HG03565 (cell line): ENCODE measurements at regions not wholly inside any gene's neighbourhood (a gene's known extent, or its start where the extent isn't known, plus 50 kb on each side); places are given as distances from the start of the nearest gene placed in this dataset.

Experiments
- ATAC-seq: cut with Tn5 transposase; IDR thresholded peaks from one replicate; pipeline ENCODE4 v1.9.1; 2021; ENCODE audit warnings: mild to moderate bottlenecking, moderate library complexity; ENCODE audit not compliant: unreplicated experiment

GRCh38 chr19:28859811-28860210, 353.1 kb downstream of the UQCRFS1 start:
- ATAC-seq: no peak

- no peak for ATAC-seq
Measured at GRCh38 chr19:28858933-28859332, 354.0 kb downstream of the UQCRFS1 start.

DNA sequence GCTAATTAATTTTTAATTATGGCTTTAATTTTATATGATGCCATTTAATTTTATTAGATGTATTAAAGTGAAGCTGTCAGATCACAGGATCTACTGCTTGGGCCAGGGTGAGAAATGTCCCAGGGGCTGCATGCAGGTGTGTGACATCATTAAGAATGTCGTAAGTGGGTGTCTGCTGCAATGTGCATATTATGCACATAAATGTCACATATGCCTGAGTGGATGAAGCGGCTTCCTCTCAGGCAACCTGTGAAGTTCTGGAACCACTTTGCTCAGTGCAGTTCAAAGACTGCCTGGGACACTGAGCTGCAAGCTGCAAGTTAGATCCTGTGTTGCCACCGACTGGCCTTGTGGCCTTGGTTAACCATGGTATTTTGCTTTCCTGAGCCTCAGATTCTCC, 355.0 kb downstream of the UQCRFS1 start:
- ATAC-seq: no peak

DNA sequence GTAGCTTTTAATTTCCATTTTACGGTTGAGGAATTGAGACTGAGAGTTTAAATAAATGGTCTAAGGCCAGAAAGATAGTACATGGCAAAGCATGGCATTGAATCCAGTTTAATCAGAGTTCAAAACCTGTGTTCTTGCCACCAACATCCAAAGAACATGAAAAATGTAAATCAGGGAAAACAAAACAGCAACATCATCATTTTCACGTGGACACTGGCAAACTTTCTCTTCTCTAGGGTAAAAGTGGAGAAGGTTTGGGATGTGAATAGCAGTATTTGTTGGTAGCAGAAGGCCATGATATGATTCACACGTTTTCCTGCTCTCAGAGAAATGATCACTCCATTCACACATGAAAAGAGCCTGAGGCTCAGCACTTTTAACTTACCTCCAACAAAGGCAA, 357.7 kb downstream of the UQCRFS1 start:
- no peak for ATAC-seq

GRCh38 chr19:28847468-28847867, 365.5 kb downstream of the UQCRFS1 start:
- no peak for ATAC-seq

DNA sequence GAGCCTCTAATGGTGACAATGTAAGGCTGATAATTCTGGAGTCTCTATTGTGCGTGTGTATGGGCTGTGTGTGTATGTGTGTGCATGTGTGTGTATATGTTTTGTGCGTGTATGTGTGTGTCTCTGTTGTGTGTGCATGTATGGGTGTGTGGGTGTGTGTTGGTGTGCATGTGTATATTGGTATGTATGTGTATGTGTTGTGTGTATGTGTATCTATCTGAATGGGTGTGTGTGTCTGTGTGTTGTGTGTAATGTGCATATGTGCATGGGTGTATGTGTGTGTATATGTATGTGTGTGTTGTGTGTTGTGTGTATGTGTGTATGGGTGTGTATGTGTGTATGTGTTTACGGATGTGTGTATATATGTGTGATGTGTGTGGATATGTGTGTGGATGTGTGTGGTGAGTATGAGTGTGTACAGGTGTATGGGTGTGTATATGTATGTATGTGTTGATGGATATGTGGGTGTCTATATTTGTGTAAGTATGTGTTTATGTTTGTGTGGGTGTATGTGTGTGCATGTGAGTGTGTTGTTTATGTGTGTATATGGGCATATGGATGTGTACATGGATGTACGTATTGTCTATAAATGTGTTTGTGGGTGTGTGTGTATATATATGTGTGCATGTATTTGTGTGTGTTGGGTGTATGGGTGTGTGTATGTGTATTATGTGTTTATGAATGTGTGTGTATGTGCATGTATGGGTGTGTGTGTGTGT, 366.7 kb downstream of the UQCRFS1 start:
- ATAC-seq: no peak

DNA sequence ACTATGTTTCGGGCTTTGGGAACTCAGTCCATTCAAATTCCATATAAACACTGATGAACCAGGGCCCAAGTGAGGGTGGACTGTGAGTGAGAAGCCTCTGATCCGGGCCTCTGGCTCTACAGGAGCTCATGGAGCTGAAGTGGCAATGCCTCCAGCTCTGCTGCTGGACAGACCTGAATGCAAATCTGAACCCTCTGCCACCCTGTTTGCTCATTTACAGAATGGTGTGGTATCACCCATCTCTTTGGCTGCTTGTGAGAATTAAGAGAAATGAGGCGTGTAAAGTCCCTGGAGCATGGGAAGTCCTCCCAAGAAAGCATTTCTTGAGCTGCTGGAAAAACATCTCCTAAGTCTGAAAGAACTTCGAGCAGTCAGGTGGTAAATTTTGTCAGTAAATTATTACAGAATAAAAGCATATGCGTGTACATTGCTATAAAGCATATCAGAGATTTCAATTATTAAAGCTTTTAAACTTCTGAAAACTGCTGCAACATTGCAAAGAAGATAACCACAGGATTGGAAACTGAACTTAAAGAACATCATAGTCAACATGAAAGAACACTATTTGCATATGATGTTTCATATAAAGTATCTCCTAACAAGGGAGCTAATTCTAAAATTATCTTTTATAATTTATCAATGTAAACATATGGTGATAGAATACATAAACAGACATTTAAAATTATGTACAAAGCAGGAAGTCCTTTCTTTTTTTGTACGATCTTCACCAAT, 369.0 kb downstream of the UQCRFS1 start:
- ATAC-seq: no peak

GRCh38 chr19:28841531-28841930, 371.4 kb downstream of the UQCRFS1 start:
- no peak for ATAC-seq

DNA sequence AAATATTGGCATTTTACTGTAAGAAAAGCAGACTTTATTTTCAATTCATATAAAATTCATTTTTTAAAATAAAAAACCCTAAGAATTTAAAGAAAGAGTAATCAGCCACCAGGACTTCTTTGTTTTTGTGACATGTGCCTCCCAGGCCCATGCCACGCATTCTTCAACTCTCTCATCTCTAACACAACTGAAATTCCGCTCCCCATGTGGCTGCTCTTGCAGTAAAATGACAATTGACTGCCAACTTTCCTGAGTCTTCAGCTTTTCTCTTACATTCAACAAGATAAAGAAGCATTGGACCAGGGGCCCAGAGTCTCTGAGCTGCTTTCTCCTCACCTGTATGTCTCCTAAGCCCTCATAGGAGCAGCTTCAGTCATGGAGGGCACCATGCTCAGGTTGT, 372.1 kb downstream of the UQCRFS1 start:
- no peak for ATAC-seq

GRCh38 chr19:28839455-28839854, 373.5 kb downstream of the UQCRFS1 start:
- ATAC-seq: no peak

DNA sequence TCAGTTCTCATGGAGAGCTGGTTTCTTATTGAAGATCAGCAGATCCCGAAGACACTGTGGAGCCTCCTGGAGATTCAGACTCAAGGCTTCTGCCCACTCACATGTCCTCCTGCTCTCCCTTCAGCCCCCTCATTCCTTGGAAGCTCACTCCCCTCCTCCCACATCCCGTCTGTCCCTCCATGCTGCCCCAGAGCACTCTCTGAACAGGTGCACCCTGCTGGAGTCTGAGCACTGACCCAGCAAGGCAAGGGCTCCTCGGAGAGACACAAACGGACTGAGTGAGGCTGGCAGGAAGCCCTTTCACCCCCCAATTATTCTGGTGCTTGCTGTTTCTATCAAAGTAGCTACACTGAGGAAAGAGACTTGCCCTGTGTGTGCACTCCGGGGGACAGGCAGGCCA, 374.0 kb downstream of the UQCRFS1 start:
- no peak for ATAC-seq

GRCh38 chr19:28836421-28836820, 376.5 kb downstream of the UQCRFS1 start:
- no peak for ATAC-seq

DNA sequence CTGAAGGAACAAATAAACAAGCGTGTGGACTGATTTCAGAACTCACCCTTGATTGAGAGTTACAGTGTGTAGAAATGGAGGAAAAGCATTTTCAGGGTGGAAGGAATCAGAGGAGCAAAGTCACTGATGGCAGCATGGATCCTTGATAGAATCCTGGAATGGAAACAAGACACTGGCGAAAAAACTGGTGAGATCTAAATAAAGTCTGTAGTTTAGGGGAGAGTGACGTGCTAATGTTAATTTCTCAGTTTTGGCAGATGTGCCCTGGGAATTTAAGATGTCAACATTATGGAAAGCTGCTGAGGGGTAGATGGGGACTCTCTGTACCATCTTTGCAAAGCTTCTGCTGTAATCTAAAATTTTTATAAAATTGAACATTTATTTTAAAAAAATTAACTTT, 378.0 kb downstream of the UQCRFS1 start:
- ATAC-seq: no peak

GRCh38 chr19:28831462-28831861, 381.5 kb downstream of the UQCRFS1 start:
- ATAC-seq: no peak

GRCh38 chr19:28829762-28830161, 383.2 kb downstream of the UQCRFS1 start:
- ATAC-seq: no peak

- ATAC-seq: no peak
Measured at GRCh38 chr19:28829359-28829758, 383.6 kb downstream of the UQCRFS1 start.

- no peak for ATAC-seq
Measured at GRCh38 chr19:28828276-28828870, 384.6 kb downstream of the UQCRFS1 start.

DNA sequence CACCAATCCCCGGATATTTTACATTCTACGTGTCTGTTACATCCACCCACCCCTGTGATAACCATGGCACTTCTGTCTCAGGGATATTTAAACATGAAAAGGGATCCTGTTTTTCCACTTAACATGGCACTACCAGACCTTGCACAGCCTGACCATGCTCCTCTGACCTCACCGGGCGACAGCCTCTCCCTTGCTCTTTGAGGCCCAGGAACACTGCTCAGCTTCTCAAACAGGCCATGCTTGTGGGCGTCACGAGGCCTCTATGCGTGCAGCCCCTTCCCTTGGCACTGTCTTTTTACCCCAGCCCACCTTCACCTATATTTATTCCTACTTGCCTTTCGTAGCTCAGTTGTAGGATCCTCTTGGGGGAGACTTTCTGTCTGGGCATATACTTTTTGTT, 385.6 kb downstream of the UQCRFS1 start:
- ATAC-seq: no peak

DNA sequence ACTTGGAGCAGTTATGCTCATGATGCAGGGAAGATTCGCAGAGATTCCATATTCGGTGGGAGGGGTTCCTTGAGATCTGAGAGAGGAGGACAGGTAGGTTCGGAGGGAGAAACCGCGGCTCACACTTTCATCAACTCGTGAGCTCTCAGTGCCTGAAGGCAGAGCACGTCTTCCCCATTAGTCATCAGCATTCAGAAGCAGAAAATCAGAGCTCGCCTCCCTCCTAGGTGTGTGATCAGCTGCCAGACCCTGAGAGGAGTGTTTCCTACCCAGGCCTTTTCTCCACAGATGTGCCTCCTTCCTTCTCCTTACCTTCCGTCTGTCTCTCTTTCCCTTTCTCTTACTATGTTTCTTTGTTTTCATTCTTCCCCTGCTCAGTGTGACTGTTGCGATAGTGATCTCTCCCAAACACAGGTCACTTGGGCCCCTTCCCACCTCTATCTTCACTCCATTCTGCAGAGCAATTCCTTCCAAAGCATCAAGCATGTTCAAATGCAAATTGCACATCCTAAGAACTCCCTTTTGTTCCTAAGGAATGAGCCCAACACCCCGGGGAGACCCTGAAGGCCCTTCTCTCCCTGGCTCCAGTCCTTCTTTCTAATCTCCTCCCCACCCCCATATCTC, 389.5 kb downstream of the UQCRFS1 start:
- ATAC-seq: no peak

- no peak for ATAC-seq
Measured at GRCh38 chr19:28820289-28820688, 392.7 kb downstream of the UQCRFS1 start.

DNA sequence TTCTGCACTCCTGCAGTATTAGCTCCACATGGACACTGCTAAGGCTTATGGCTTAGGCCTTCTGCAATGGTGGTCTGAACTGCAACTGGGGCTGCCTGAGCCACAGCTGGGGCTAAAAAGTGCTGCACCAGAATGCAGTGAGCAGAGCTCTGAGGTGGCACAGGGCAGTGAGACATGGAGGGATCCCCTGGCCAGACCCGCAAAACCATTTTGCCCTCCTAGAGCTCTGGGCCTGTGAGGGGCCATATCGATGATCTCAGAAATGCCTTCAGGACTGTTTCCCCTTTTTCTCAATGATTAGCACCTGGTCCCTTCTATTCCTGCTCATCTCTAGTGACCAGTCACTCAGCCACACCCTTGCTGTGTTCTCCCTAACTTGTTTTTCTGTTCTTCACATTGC, 397.7 kb downstream of the UQCRFS1 start:
- no peak for ATAC-seq

- no peak for ATAC-seq
Measured at GRCh38 chr19:28794301-28794700, 418.6 kb downstream of the UQCRFS1 start.
